ENCODE measurements at regions not wholly inside any gene's neighbourhood (a gene's known extent, or its start where the extent isn't known, plus 50 kb on each side); places are given as distances from the start of the nearest gene placed in this dataset.

GRCh38 chr2:145820651-145821050 lies 1300.7 kb upstream of the ZEB2 start (continued):
- no peak for TF ChIP-seq REST (IDR thresholded peaks at IDR 0.05; ENCODE audit: low read depth)
- TF ChIP-seq ELF1 (IDR thresholded peaks at IDR 0.05; ENCODE audit: borderline replicate concordance, low read depth) = no peak
- no peak for TF ChIP-seq RAD21 (IDR thresholded peaks at IDR 0.05; ENCODE audit: low read depth)

GRCh38 chr2:145818890-145819504 lies 1299.1 kb upstream of the ZEB2 start:
- peaks cover 0 to 5% of the 10 kb centered on the region in 2 experiments; a peak in 1 of 4 replicates for H3K4me1 ChIP-seq (ENCODE audit: control insufficient read depth in 1 of 2, insufficient read depth in 2 of 2, low read length in 2 of 2)
- ATAC-seq (no peak), DNase-seq (ENCODE audit: low read depth, low spot score) (no peak)
- POLR2A ChIA-PET = no interaction called here
- H4K20me1 ChIP-seq (ENCODE audit: insufficient read depth) = no peaks in the 10 kb centered on the region
- H3K9ac ChIP-seq (ENCODE audit: low read length) = no peak overlapping the region
- CTCF ChIA-PET = no interaction called here
- H3K27me3 ChIP-seq (ENCODE audit: insufficient read depth, low read length) = no peaks in the 10 kb centered on the region
- H3K4me2 ChIP-seq (ENCODE audit: low read length) = no peak overlapping the region
- H3K9me2 ChIP-seq (ENCODE audit: insufficient read depth) = no peaks in the 10 kb centered on the region
- RAD21 ChIA-PET (ENCODE audit: low non-redundant PET in 1 of 2, low total read pairs in 2 of 2, uncharacterized antibody in 2 of 2, unreplicated experiment in 2 of 2) = no interaction called here
- intact Hi-C loops (cut with micrococcal nuclease) = no loop called here
- BruUV-seq (replicated peaks) = no TSS peak
- no peaks in the 10 kb centered on the region for H3K36me3 ChIP-seq (ENCODE audit: control insufficient read depth in 1 of 2, insufficient read depth in 2 of 2, low read length in 2 of 2)
- H2AFZ ChIP-seq (ENCODE audit: low read depth, low read length, poor library complexity, severe bottlenecking) = no peak overlapping the region
- no peaks in the 10 kb centered on the region for H3K79me2 ChIP-seq (ENCODE audit: insufficient read depth, low read length)
- no peaks in the 10 kb centered on the region for H3K9me3 ChIP-seq (ENCODE audit: control insufficient read depth in 1 of 2, insufficient read depth in 1 of 2, low read depth in 1 of 2, low read length in 2 of 2)
- no peak overlapping the region for H3K27ac ChIP-seq (ENCODE audit: low read depth, low read length)
- no peak overlapping the region for H3K4me3 ChIP-seq (replicated peaks in 1 of 2; ENCODE audit: low read depth in 1 of 2, low read length in 2 of 2)
- TF ChIP-seq SIN3A (IDR thresholded peaks at IDR 0.05; ENCODE audit: low read depth) (no peak), CTCF (IDR thresholded peaks at IDR 0.05 in 2 of 3, conservative IDR thresholded peaks at IDR 0.05 in 1 of 3; ENCODE audit: borderline replicate concordance in 1 of 3, insufficient read depth in 1 of 3, low read depth in 2 of 3, low read length in 2 of 3) (no peak), POLR2A (IDR thresholded peaks at IDR 0.05; ENCODE audit: borderline replicate concordance, extremely low read depth, insufficient read depth, insufficient read length) (no peak), YY1 (IDR thresholded peaks at IDR 0.05; ENCODE audit: extremely low read depth, insufficient replicate concordance, low read depth, low read length) (no peak), CBX3 (IDR thresholded peaks at IDR 0.05; ENCODE audit: low read depth) (no peak), ATF3 (IDR thresholded peaks at IDR 0.05) (no peak), EZH2phosphoT487 (IDR thresholded peaks at IDR 0.05; ENCODE audit: borderline replicate concordance) (no peak), REST (IDR thresholded peaks at IDR 0.05; ENCODE audit: low read depth) (no peak), SP1 (IDR thresholded peaks at IDR 0.05; ENCODE audit: low read depth) (no peak), EZH2 (IDR thresholded peaks at IDR 0.05) (no peak), POLR2AphosphoS5 (IDR thresholded peaks at IDR 0.05; ENCODE audit: low read depth, low read length) (no peak), MAX (IDR thresholded peaks at IDR 0.05) (no peak), FOSL1 (IDR thresholded peaks at IDR 0.05; ENCODE audit: low read depth) (no peak), RAD21 (IDR thresholded peaks at IDR 0.05; ENCODE audit: low read depth) (no peak), JUND (IDR thresholded peaks at IDR 0.05) (no peak), SRF (IDR thresholded peaks at IDR 0.05; ENCODE audit: low read depth) (no peak)
